GM20000 (cell line): ENCODE measurements at regions not wholly inside any gene's neighbourhood (a gene's known extent, or its start where the extent isn't known, plus 50 kb on each side); places are given as distances from the start of the nearest gene placed in this dataset.

Experiments
- DNase-seq: peaks from one replicate; pipeline ENCODE4 v3.0.0; 2012; ENCODE audit warnings: low spot score
- CTCF ChIP-seq: IDR thresholded peaks from 2 replicates; pipeline ENCODE4 v1.5.1; 2012; ENCODE audit warnings: mild to moderate bottlenecking, control low read depth; ENCODE audit errors: extremely low read depth, missing control alignments

DNA sequence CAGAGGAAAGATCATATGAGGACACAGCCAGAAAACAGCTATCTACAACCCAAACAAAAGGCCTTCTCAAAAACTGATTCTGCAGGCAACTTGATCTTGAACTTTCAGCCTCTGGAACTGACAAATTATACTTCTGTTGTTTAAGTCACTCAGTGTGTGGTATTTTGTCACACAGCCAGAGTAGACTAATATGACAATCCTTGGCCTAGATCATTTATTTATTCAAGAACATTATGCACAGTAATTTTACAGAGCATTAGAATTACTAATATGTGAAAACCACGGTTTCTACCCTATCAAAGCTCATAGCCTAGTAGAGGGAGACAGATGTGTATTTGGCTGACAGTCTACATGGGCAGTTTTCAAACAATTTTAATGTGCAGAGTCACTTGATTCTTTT is 167.8 kb upstream of the PCDH18 start:
- no peak for DNase-seq
- no peak for TF ChIP-seq CTCF

- TF ChIP-seq CTCF: no peak
Observed at GRCh38 chr4:137694138-137694537, 161.8 kb upstream of the PCDH18 start.

GRCh38 chr4:137693641-137694040 is 161.3 kb upstream of the PCDH18 start:
- DNase-seq: no peak
- TF ChIP-seq CTCF: no peak

More at GRCh38 chr4:137694138-137694537, 161.8 kb upstream of the PCDH18 start:
- no peak for DNase-seq

- no peak for DNase-seq
- TF ChIP-seq CTCF: no peak
Observed at GRCh38 chr4:137692205-137692604, 159.9 kb upstream of the PCDH18 start.

DNA sequence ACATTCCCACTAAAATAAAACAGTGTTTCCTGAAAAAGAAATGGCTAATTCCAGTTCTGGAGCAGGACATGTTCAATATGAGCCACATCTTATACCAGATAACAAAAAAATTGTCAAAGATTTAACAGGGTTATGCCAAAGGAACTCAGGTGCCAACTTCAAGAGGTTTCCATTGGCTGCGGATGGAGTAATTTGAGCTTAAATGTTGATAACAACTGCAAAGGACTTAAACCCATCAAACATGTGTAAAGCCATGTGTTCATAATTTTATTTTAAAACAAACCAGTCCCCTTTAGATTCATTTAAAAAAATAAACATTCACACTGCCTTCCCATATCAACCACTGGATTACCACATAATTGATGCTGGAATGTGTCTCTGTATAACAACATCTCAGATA is 156.4 kb upstream of the PCDH18 start:
- DNase-seq: no peak
- no peak for TF ChIP-seq CTCF

DNA sequence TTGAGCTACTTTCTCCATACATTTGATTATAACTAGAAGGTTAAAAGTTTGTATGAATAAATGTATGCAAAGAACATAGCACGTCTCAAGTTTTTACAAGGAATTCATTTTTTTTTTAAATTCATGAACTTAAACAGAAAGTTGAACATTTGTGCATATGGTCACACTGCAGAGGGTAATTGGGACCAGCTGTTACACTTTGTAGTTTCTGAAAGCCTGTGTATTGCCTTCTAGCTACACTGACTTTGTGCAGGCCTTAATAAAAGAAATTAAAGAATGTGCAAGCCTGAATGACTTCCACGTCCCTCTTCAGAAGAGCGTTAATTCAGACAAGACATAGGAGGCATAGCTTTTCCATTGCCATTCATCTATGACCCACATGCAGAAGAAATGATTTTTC is 153.1 kb upstream of the PCDH18 start:
- no peak for TF ChIP-seq CTCF
- DNase-seq: no peak

DNA sequence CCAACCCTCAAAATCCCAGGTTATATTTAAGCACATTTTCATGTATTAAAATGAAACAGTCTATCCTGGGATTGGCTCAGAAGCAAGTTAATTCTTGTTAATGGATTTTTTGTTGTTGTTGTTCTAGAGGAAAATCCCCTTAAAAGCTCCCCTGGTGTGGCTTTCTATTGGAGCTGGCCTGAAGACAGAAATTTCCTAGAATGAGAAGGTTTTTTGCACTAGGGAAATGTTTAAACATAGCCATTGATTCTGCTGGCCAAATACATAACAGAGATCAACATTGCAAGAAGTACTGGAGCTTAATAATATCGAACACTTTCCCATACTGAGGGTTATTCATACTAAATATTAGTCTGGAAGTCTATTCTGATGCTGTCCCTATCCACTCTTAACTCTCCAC is 148.8 kb upstream of the PCDH18 start:
- no peak for DNase-seq
- TF ChIP-seq CTCF: no peak
